Upper lobe of right lung (tissue), 1 donor: ENCODE measurements at regions not wholly inside any gene's neighbourhood (a gene's known extent, or its start where the extent isn't known, plus 50 kb on each side); places are given as distances from the start of the nearest gene placed in this dataset.
"Not testable (repeated sequence)": the region's sequence is repeated elsewhere in the genome, so short reads cannot be mapped to it uniquely, and the experiment has no call there.

Experiments used
- ATAC-seq: fragments of 200-7000 bp; cut with Tn5 transposase; one replicate; pipeline ENCODE4 v1.9.1; 2020; ENCODE audit warnings: mild to moderate bottlenecking, moderate library complexity
- DNase-seq: peaks from one replicate; pipeline ENCODE4 v3.0.0-alpha.2; 2020
- H3K27ac ChIP-seq: fragments of 200-600 bp; one replicate; pipeline ENCODE4 v1.8.0; 2022
- H3K27me3 ChIP-seq: fragments of 200-600 bp; one replicate; pipeline ENCODE4 v1.8.0; 2022; ENCODE audit warnings: mild to moderate bottlenecking
- H3K36me3 ChIP-seq: fragments of 200-600 bp; one replicate; pipeline ENCODE4 v1.8.0; 2022
- H3K4me1 ChIP-seq: fragments of 200-600 bp; one replicate; pipeline ENCODE4 v1.8.0; 2022
- H3K4me3 ChIP-seq: fragments of 200-600 bp; one replicate; pipeline ENCODE4 v1.8.0; 2022; ENCODE audit warnings: mild to moderate bottlenecking
- H3K9me3 ChIP-seq: fragments of 200-600 bp; one replicate; pipeline ENCODE4 v1.8.0; 2022
- CTCF ChIP-seq: fragments of 200-600 bp; IDR thresholded peaks from one replicate; pipeline ENCODE4 v1.8.0; 2022; ENCODE audit warnings: antibody characterized with exemption
- intact Hi-C: fragments of 100-400 bp; cut with DNase I; formaldehyde crosslinking; loops from one replicate; pipeline ENCODE4 v1.11.0; 2022
- donor health status: DM: no; HTN: yes; CAD: no; lungs with severe emphysema.

- DNase-seq (no peak), ATAC-seq (peak; percentile 55)
- Histone ChIP-seq H3K27ac (no peak overlapping the region), H3K4me1 (no peaks in the 10 kb centered on the region), H3K27me3 (no peaks in the 10 kb centered on the region), H3K9me3 (no peaks in the 10 kb centered on the region), H3K36me3 (no peaks in the 10 kb centered on the region), H3K4me3 (no peak overlapping the region)
- intact Hi-C loops: no loop called here
- TF ChIP-seq CTCF: peak; percentile 31
Measured at GRCh38 chr11:81237139-81237538, 1496.5 kb downstream of the FAM181B start.

GRCh38 chr11:81227409-81227808, 1506.3 kb downstream of the FAM181B start:
- H3K4me1 ChIP-seq, intact Hi-C loops, H3K9me3 ChIP-seq, H3K36me3 ChIP-seq, ATAC-seq, H3K27ac ChIP-seq, H3K27me3 ChIP-seq, H3K4me3 ChIP-seq: not testable (repeated sequence)
- DNase-seq: peak; percentile 46

- H3K4me1 ChIP-seq: no peaks in the 10 kb centered on the region
- no peak for DNase-seq
- no peak for ATAC-seq
- H3K9me3 ChIP-seq: no peaks in the 10 kb centered on the region
- TF ChIP-seq CTCF: no peak
- no peaks in the 10 kb centered on the region for H3K27me3 ChIP-seq
- H3K27ac ChIP-seq: no peak overlapping the region
- H3K36me3 ChIP-seq: no peaks in the 10 kb centered on the region
- no peak overlapping the region for H3K4me3 ChIP-seq
- intact Hi-C loops: no loop called here
Measured at GRCh38 chr11:81224396-81224795, 1509.3 kb downstream of the FAM181B start.

GRCh38 chr11:81222491-81222890, 1511.2 kb downstream of the FAM181B start:
- Histone ChIP-seq H3K27me3 (no peaks in the 10 kb centered on the region), H3K9me3 (no peaks in the 10 kb centered on the region), H3K36me3 (no peaks in the 10 kb centered on the region), H3K27ac (no peak overlapping the region), H3K4me1 (no peaks in the 10 kb centered on the region), H3K4me3 (no peak overlapping the region)
- DNase-seq (no peak), ATAC-seq (no peak)
- TF ChIP-seq CTCF: no peak
- intact Hi-C loops: no loop called here

- Histone ChIP-seq H3K36me3 (no peaks in the 10 kb centered on the region), H3K9me3 (no peaks in the 10 kb centered on the region), H3K4me1 (no peaks in the 10 kb centered on the region), H3K27me3 (no peaks in the 10 kb centered on the region), H3K4me3 (no peak overlapping the region), H3K27ac (no peak overlapping the region)
- no peak for DNase-seq
- intact Hi-C loops: no loop called here
- no peak for ATAC-seq
- no peak for TF ChIP-seq CTCF
Measured at GRCh38 chr11:81220146-81220895, 1513.3 kb downstream of the FAM181B start.

GRCh38 chr11:81219661-81220060, 1514.0 kb downstream of the FAM181B start:
- no peak for ATAC-seq
- H3K27ac ChIP-seq: no peak overlapping the region
- no peak for TF ChIP-seq CTCF
- no peak for DNase-seq
- no peaks in the 10 kb centered on the region for H3K4me1 ChIP-seq
- intact Hi-C loops: no loop called here
- H3K9me3 ChIP-seq: no peaks in the 10 kb centered on the region
- no peak overlapping the region for H3K4me3 ChIP-seq
- H3K36me3 ChIP-seq: no peaks in the 10 kb centered on the region
- no peaks in the 10 kb centered on the region for H3K27me3 ChIP-seq
